GM23338 (cell line): ENCODE measurements at regions not wholly inside any gene's neighbourhood (a gene's known extent, or its start where the extent isn't known, plus 50 kb on each side); places are given as distances from the start of the nearest gene placed in this dataset.

Experiments
- CREB1 ChIP-seq: fragments of 250-450 bp; sonication (Bioruptor Pico); IDR thresholded peaks from 2 replicates; pipeline ENCODE4 v1.5.0; 2020; ENCODE audit warnings: low read depth, mild to moderate bottlenecking, moderate library complexity
- POLR2AphosphoS5 ChIP-seq: IDR thresholded peaks from 2 replicates; pipeline ENCODE4 v1.6.1; 2016; ENCODE audit warnings: antibody characterized with exemption, low read depth
- TF ChIP-seq, protein P1 (sequence below), 2 experiments: fragments of 200-600 bp in 1 of 2; sonication (generic) in 1 of 2; conservative IDR thresholded peaks; 2 replicates each; pipeline versions ENCODE4 v1.5.1 to v1.6.1; 2016 to 2017; ENCODE audit warnings: antibody characterized with exemption in 2 of 2, low read depth in 2 of 2, mild to moderate bottlenecking in 2 of 2, moderate library complexity in 1 of 2

- TF ChIP-seq POLR2AphosphoS5 (no peak), CREB1 (no peak)
- TF ChIP-seq, protein P1, sequence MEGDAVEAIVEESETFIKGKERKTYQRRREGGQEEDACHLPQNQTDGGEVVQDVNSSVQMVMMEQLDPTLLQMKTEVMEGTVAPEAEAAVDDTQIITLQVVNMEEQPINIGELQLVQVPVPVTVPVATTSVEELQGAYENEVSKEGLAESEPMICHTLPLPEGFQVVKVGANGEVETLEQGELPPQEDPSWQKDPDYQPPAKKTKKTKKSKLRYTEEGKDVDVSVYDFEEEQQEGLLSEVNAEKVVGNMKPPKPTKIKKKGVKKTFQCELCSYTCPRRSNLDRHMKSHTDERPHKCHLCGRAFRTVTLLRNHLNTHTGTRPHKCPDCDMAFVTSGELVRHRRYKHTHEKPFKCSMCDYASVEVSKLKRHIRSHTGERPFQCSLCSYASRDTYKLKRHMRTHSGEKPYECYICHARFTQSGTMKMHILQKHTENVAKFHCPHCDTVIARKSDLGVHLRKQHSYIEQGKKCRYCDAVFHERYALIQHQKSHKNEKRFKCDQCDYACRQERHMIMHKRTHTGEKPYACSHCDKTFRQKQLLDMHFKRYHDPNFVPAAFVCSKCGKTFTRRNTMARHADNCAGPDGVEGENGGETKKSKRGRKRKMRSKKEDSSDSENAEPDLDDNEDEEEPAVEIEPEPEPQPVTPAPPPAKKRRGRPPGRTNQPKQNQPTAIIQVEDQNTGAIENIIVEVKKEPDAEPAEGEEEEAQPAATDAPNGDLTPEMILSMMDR (conservative IDR thresholded peaks at IDR 0.05; ENCODE audit: low read depth in 2 of 2) = no peak
These were observed 152.4 kb upstream of the SETMAR start for GRCh38 chr3:4150816-4151215.
